ENCODE measurements at regions not wholly inside any gene's neighbourhood (a gene's known extent, or its start where the extent isn't known, plus 50 kb on each side); places are given as distances from the start of the nearest gene placed in this dataset.
"Not testable (repeated sequence)": the region's sequence is repeated elsewhere in the genome, so short reads cannot be mapped to it uniquely, and the experiment has no call there.

DNA sequence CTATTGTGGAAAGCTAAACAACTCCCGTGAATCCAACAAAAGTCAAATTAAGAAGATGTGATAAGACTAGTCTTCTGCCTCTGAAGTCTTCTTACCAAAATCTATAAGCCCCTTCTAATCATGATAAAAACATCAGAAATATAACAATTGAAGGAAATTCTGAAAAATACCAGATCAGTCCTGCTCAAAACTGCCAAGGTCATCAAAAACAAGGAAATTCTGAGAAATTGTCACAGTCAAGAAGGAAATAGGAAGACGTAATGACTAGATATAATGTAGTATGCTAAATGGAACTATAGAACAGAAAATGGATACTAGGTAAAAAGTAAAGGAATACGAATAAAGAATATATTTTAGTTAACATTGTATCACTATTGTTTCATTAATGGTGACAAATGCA lies 314.0 kb downstream of the TMX3 start:
- intact Hi-C loops (cut with DNase I, micrococcal nuclease): no loop called here
- DNase-seq (no peak), ATAC-seq (no peak)

DNA sequence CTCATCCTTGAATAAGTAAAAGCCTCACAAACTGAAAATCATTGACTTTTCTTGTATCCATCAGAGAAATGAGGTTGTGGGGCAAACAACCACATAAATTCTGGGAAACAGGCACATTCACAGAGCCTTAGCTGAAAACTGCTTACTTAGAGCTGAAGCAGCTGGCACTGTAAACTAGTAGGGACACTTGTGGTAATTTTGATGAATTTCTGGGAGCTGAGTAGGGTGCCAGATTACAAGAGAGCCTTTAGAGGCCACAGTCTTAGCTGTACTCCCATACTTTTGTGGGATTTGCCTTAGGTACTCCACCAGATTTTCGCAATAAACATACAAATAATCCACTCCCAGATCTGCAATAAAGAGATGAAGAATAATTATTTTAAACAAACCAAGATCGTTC lies 315.2 kb downstream of the TMX3 start:
- ATAC-seq (no peak), DNase-seq (no peak)
- intact Hi-C loops (cut with DNase I, micrococcal nuclease): no loop called here

DNA sequence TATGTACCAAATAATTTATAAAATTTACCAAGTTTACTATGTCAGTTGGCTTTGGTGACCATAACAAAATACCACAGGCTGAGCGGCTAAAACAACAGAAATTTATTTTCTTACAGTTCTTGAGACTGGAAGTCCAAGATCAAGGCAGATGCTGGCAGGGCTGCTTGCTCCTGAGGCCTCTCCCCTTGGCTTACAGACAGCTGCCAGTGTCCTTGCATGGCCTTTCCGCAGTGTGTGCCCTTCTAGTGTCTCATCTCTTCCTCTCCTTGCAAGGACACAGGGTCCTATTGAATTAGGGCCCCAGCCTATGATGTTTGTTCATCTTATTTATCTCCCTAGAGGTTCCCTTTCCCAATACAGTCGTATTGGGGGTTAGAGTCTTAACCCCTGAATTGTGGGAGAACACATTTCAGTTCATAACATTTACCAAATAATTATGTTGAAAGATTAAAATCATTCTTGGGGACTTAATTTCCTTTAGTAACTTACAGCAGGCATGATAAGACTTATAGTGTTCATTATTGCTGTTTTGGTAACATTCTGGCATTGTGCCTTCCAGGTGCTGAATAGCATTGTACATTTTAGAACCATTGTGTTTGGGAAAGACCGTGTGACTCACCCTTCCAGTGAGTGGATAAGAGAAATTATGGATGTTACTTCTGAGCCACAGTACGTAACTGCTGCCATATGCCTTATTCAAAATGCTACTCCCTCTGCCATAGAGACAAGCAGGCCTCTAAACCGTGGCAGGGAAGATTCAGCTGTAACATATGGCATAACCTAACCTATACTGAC lies 317.5 kb downstream of the TMX3 start:
- intact Hi-C loops (cut with DNase I, micrococcal nuclease): no loop called here
- DNase-seq (no peak), ATAC-seq (no peak)

DNA sequence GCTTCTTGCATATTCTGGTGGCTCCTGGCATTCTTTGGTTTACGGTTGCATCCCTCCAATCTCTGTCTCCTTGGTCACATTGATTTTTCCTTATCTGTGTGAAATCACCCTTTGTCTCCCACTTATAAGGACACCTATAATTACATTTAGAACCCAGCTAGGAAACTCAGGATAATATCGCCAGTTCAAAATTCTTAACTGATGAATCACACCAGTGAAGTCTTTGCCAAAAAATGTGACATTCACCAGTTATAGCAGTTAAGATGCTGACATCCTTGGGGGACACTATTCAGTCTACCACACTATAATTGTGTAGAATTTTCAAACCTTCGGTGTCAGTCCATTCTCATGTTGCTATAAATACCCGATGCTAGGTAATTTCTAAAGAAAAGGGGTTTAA lies 320.2 kb downstream of the TMX3 start:
- ATAC-seq (no peak), DNase-seq (no peak)
- intact Hi-C loops (cut with DNase I, micrococcal nuclease): no loop called here

DNA sequence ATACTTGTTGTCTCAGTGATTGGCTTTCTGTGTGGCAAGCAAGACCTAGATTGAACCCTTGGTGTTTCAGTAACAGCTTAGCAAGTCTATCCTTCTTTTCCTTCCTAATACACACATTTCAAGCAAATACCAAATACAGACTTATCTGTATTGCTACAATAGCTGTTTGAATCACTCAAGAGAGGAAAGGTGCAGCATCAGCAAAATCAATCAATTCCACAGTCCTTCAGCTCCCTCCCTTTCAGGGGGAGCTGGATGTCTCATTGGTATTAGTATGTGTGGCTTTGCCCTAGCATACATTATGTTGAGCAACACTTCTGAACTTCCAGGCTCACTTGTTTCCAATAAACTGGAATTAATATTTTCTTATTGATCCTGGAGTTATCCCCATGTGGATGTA lies 323.1 kb downstream of the TMX3 start:
- intact Hi-C loops (cut with DNase I, micrococcal nuclease): no loop called here
- ATAC-seq (no peak), DNase-seq (no peak)

DNA sequence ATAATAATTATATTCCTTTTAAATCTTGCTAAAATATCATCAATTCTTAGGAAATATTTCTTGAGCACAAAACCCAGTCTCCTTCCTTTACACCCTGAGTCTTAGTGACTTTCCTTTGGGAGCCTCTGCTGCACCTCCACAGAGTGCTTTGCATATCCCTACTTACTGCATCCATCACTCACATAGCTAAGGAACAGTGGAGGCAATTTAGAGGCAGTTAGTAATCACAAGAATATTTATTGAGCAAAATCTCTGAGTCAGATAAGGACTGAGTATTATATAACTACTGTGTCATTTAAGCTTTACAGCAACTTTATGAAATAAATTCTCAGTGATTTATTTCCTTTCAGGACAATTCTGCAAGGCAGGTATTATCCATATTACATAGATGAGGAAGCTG lies 327.7 kb downstream of the TMX3 start:
- DNase-seq (no peak), ATAC-seq (no peak)
- intact Hi-C loops (cut with DNase I, micrococcal nuclease): no loop called here

DNA sequence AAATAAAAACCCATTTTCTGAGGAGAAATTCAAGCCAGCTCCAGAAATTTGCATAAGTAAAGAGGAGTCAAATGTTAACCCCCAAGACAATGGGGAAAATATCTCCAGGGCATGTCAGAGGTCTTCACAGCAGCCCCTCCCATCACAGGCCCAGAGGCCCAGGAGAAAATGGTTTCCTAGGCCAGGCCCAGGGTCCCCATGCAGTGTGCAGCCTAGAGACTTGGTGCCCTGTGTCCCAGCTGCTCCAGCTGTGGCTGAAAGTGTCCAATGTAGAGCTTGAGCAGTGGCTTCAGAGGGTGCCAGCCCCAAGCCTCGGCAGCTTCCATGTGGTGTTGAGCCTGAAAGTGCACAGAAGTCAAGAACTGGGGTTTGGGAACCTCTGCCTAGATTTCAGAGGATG lies 330.9 kb downstream of the TMX3 start:
- DNase-seq; intact Hi-C loops (cut with DNase I, micrococcal nuclease); ATAC-seq: not testable (repeated sequence)

DNA sequence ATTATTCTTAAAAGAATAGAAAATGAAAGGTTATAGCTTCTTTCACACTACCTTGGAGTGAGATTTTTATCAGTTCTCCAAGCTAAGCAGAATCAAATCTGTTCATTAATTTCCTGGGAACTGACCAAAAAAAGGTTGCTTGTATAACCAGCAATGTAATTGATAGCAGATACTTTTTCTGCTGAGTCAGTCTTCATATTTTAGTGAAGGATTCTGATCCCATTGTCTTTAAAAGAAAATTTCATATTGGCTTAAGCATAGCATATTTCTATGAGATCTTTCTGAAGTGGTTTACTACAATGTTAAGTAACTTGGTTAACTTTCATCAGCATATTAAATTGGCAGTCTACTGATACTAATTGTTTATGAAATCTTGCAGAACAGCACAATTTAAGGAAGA lies 338.0 kb downstream of the TMX3 start:
- ATAC-seq (no peak), DNase-seq (no peak)
- intact Hi-C loops (cut with DNase I, micrococcal nuclease): no loop called here

DNA sequence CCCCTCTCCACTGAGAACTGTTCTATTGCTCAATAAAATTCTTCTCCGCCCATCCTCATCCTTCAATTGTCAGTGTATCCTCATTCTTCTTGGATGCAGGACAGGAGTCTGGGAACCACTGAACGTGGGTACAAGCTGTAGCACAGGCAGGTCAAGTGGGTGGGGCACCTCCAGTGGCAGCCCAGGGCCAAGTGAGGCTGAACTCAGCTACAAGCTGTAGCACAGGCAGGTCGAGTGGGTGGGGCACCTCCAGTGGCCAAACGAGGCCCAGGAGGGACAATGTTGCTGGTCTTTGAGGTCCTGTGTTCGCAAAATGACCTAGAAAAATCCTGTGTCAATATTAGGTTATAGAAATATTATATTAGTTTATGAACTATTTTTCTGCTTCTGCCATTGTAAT lies 352.0 kb downstream of the TMX3 start:
- no peak for ATAC-seq
- intact Hi-C loops (cut with DNase I, micrococcal nuclease): no loop called here
- DNase-seq: no peak

DNA sequence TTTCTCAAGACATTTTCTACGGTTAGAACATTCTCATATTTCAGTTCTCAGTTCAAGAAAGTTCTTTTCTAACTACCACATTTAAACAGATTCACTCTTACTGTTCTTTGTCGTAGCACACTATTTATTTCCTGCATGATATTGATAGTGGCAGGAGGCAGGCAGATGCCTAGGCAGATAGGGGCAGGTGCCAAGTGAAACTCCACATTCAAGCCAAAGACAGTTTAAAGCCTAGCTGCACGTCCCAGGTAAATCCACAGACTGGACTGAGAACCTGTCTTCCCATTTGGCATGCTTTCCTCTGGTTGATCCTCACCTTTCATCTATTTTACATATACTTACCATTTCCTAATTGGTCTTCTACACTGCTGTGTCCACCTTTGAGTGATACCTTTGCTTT lies 359.3 kb downstream of the TMX3 start:
- intact Hi-C loops (cut with DNase I, micrococcal nuclease): no loop called here
- ATAC-seq: no peak
- DNase-seq: no peak

DNA sequence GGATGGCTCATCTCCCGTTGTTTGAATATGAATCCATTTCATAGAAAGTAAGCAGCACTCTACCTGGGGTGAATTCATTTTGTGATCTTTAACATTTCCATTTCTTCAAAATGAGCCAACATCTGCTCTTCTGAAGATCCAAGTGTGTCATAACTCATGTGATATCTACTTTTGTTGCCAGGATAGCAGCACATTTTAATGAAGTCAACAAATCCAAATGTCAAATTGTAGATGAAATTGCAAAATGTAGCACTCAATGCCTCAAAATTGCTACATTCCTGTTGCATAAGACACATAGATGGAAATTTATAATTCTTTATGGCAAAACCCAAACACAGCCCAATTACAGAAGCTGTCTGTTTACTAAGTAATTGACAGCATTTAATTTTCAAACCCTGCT lies 360.7 kb downstream of the TMX3 start:
- intact Hi-C loops (cut with DNase I, micrococcal nuclease): no loop called here
- no peak for DNase-seq

DNA sequence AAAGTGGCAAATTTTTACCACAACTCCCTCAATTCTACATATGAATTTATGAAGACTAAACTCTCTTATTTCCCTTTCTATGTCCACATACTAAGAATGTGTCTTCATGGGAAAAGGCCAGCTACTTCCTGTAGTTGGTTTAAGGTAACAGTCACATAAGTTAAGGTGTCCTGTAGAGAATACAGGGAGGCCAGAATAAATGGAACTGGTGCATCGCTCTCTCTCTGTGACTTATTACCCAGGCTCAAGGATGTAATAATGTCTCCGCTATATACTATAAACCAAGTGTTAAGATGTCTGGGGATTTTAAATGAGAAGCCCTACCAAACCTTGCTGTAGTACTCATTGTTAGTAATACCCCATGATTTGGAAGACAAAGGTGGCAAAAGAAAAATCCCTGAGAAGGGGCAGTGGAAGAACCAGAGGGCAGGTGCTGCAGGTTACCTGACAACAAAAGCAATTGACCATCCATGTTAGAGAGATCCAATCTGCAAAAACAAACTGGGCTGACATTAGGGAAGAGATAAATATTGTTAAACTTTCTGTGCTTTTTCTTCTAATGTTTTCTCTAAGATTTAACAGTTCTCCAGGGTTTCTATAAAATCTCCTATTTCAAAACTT lies 372.8 kb downstream of the TMX3 start:
- DNase-seq (no peak), ATAC-seq (no peak)
- intact Hi-C loops (cut with DNase I, micrococcal nuclease): no loop called here

More for the DNA sequence above, 360.7 kb downstream of the TMX3 start:
- no peak for ATAC-seq

DNA sequence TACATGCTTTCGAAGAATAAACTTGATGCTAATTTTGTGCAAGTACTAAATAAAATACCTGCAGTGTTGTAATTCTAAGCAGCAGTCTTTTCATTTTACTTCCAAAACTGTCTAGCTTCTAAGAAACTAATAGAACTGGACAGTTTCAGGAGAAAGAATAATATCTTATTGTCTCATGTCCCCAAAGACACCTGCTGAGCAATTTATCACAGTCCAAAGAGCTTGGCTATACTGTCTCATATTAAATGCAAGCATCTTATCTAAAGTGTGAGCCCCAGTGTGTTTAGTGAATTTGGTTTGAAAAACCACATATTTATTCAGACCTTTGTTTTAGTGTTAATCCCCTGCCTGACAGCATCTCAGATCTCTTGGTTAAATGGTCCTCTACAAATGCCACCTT lies 374.3 kb downstream of the TMX3 start:
- intact Hi-C loops (cut with DNase I, micrococcal nuclease): no loop called here

DNA sequence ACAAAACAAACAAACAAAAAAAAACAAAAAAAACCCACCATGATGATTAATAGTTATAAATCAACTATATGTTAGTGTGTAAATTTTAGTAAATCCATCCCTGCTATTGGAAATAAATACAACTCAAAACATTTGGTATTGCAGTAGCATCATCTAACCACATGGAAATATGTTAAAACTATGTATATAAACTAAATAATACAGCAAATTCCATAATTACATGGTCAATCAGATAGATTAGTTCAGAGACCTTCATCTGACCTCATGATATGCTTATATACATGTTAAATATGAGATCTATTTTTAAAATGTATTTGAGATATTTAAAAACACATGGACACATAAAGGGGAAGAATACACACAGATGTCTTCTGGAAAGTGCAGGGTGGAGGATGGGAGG lies 384.2 kb downstream of the TMX3 start:
- intact Hi-C loops (cut with DNase I, micrococcal nuclease): no loop called here
- DNase-seq (no peak), ATAC-seq (no peak)

More for the DNA sequence above, 374.3 kb downstream of the TMX3 start:
- ATAC-seq (no peak), DNase-seq (no peak)

DNA sequence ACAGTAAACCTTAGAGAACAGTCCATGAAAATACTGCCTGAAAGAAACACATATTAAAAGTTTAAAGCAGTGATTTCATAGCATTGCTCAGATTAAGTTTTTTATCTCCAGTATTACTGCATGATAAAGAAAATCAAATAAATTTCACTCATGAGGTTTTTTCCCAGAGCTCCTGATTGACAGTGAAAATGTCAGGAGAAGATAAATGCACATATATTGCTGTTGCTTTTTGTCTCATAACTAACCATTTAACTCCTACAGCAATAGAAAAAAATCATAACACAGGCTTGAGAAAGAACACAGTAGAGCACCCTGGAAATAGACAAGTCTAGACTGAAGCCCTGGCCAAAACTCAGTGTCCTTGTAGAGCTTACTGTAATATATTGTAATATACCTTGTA lies 391.0 kb downstream of the TMX3 start:
- no peak for ATAC-seq
- no peak for DNase-seq
- intact Hi-C loops (cut with DNase I, micrococcal nuclease): no loop called here

DNA sequence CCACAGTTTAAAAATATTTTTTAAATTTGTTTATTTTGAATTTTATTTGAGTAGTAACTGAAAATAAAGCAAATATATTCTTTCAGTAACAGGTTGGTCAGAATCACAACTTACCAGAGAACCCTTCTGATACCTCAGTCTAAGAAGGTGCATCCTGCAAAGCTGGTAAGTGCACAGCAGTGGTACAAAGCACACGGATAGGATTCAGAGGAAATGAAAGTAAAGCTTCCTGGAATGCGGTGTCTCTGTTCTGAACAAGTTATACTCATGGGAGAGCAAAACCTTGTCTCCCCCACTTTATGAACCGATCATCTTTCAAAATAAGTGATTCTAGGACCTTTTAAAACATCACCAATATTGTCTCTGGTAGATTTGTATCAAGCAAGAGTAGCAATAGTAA lies 398.3 kb downstream of the TMX3 start:
- DNase-seq (no peak), ATAC-seq (no peak)
- intact Hi-C loops (cut with DNase I, micrococcal nuclease): no loop called here

DNA sequence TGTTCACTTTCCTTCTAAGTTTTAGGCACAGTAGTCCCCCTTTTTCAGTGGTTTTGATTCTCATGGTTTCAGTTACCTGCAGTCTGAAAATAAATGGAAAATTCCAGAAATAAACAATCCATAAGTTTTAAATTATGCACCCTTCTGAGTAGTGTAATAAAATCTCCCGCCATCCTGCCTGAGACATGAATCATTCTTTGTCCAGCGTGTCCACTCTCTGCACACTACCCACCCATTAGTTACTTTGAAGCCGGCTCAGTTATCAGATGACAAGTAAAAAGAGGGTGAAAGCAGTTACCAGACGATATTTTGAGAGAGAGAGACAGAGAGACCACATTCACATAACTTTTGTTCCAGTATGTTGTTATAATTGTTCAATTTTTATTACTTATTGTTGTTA lies 400.5 kb downstream of the TMX3 start:
- no peak for DNase-seq
- ATAC-seq: no peak
- intact Hi-C loops (cut with DNase I, micrococcal nuclease): no loop called here

DNA sequence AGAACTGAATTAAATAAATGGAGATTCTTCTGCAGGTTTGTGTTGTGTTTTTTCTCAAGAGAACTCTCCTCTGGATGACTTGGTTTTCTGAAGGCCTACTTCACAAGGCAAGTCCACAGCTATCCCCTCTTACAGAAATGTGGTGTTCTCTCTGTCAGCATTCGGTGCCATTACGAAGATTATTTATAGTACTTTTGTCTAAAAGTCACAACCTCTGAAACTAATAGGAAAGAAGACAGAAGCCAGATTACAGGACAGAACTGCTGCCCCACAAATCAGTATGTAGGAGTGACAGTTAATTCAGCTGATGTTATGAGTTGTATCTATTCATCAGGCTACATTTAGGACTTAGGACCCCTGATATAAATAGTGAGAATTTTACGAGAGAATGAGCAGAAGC lies 413.5 kb downstream of the TMX3 start:
- intact Hi-C loops (cut with DNase I, micrococcal nuclease): no loop called here
- DNase-seq (no peak), ATAC-seq (no peak)

DNA sequence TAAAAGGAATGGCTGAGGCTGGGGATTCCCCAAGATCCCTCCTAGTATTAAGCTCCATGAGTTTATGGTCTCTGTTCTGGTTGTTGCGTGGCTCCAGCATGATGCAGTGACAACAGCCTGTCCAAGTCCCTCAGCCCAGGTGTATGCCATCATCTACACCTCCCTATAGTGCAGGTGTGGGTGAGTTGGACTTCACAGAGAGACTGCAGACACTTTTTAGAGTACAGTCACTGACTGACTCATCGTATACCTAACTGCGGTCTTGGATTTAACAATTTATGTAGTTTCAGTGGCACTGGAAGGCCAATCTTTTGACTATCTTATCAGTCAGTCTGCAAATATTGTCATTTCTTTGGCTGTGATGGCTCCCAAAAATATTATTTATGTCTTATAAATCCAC lies 415.0 kb downstream of the TMX3 start:
- no peak for DNase-seq
- no peak for ATAC-seq

DNA sequence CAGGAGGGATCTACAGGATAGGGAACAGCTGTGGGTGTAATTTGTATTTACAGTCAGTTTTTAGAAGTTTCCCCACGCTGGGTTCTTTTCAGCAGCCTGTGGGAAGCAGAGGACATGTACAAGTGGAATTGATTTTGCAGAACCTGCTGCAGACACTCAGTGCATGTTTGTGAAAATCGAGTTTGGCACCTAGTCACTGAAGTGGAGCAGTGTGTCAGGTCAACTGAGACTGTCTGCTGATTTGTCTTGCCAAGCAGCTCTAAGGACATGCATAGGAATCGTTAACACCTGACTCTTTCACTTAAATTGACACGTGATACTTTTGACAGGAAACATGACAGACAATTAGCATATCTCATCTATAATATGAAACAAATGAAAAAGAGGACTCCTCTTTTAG lies 416.6 kb downstream of the TMX3 start:
- DNase-seq (no peak), ATAC-seq (no peak)
- intact Hi-C loops (cut with DNase I, micrococcal nuclease): no loop called here

More for the DNA sequence above, 415.0 kb downstream of the TMX3 start:
- intact Hi-C loops (cut with DNase I, micrococcal nuclease): no loop called here

DNA sequence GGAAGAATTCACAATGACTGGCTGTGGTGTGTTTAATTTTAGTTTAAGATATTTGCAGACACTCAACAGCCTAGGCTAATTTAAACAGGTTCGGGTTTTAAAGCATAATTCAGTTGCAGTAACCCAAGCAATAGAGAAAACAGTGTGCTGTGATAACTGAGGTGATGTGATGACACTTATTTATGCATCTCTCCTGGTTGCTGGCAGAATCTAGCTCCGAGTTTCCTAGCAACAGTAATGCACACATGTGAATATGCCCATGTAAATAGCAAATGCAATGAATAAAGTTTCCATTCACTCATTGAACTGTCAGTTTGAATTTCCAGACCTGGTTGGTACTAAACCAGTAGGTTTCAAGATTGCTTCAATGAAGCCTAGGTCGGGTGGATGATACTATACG lies 426.5 kb downstream of the TMX3 start:
- no peak for DNase-seq

More for the DNA sequence above, 426.5 kb downstream of the TMX3 start:
- no peak for ATAC-seq
- intact Hi-C loops (cut with DNase I, micrococcal nuclease): no loop called here
